ENCODE measurements at regions not wholly inside any gene's neighbourhood (a gene's known extent, or its start where the extent isn't known, plus 50 kb on each side); places are given as distances from the start of the nearest gene placed in this dataset.

DNA sequence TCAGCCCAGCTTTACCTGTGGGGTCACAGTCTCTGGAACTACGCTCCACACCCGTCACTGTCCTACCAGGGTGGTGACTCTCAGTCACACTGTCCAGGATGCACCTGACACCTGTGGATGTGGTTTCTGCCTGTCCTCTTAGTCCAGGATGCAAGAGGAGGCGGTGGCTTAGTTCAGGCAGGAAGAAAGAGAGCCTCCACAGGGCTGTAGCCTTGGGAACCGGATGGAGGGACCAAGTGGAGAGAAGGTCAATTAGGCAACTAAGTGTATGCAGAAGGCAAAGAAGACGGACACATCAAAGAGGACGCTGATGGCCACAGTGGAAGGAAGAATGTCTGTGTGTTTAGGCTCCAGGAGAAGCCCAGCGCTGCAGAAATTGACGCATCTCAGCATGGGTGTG is 153.9 kb upstream of the IRF2BP2 start (continued):
- TF ChIP-seq KLF16 (CRISPR knock-in tag; IDR thresholded peaks at IDR 0.05) (0 out of 4 replicates have a peak, but pooled peaks of 1 of the 2 experiments have one; percentile 46), ZNF777 (CRISPR knock-in tag; IDR thresholded peaks at IDR 0.05) (no peak), POGZ (CRISPR knock-in tag; IDR thresholded peaks at IDR 0.05) (peak; percentile 28; the same call in 1 of the 2 replicates), CEBPG (CRISPR knock-in tag; IDR thresholded peaks at IDR 0.05) (peak; percentile 75), BCL6 (CRISPR knock-in tag; IDR thresholded peaks at IDR 0.05) (peak; percentile 46)

DNA sequence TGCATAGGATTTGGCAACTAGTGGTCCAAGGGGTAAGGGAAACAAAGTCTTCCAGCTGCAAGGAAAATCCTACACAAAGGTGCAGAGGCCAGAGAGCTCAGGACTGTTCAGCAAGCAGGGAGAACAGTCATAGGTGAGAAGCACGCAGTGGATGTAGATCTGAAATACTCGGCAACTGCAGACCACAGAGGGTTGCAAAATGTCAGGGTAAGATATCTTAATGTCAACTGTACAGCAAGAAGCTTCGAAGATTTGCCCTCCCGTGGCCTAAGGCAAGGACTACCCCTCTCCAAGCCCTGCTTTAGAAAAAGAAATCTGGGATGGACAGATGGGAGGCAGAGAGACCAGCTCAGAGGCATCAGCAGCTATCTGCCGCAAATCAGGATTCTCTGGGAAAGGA is 153.4 kb upstream of the IRF2BP2 start:
- ChIA-PET POLR2A (interaction anchor here (0.8 to 2.0 kb wide), 3 partner anchors 12 to 194 kb away, joined by 3 to 16 read pairs (median 3); no protein-coding TSS in a partner anchor), CTCF (ENCODE audit: low intra/inter-chr PET ratio, low total read pairs) (no interaction called here)
- no TSS peak for BruUV-seq (replicated peaks)
- H3K27me3 ChIP-seq (ENCODE audit: control insufficient read depth in 1 of 2, insufficient read depth in 2 of 2, low read length in 2 of 2), result no peaks in the 10 kb centered on the region
- ATAC-seq (no peak), FAIRE-seq (no peak), DNase-seq (ENCODE audit: low spot score) (no peak)
- no peaks in the 10 kb centered on the region; a peak in 1 of 5 replicates for H3K36me3 ChIP-seq (replicated peaks in 1 of 2; ENCODE audit: control insufficient read depth in 1 of 2, insufficient read depth in 2 of 2, low read length in 2 of 2)
- no peaks in the 10 kb centered on the region for H3K9me3 ChIP-seq (ENCODE audit: low read length)
- H3K4me1 ChIP-seq (ENCODE audit: insufficient read depth, low read length), result peaks cover 80% of the 10 kb centered on the region
- H3K4me3 ChIP-seq (replicated peaks in 1 of 3; ENCODE audit: insufficient read depth in 1 of 3, low read depth in 2 of 3, low read length in 3 of 3), result no peak overlapping the region
- in situ Hi-C loops (cut with HindIII; ENCODE audit: extremely low pct_ligation_motif_present, low pct_unique_long_range_greater_than_20kb), result no loop called here
- H3K9ac ChIP-seq (ENCODE audit: insufficient read depth, low read depth, low read length), result no peak overlapping the region
- no peaks in the 10 kb centered on the region for H3K79me2 ChIP-seq (ENCODE audit: insufficient read depth, low read length)
- no peaks in the 10 kb centered on the region for H4K20me1 ChIP-seq (ENCODE audit: insufficient read depth, low read length)
- no peak overlapping the region for H2AFZ ChIP-seq (ENCODE audit: low read length)
- no peak overlapping the region for H3K4me2 ChIP-seq (ENCODE audit: low read depth, low read length)
- intact Hi-C loops (cut with micrococcal nuclease; ENCODE audit: unreplicated experiment), result no loop called here
- WGBS (ENCODE audit: low lambda C conversion rate), result 90% methylated on average over 5 of the region's 5 CpGs
- peak overlapping the region; percentile 41 for H3K27ac ChIP-seq (ENCODE audit: extremely low read length, insufficient read depth, low read length)
- TF ChIP-seq ZFAT (CRISPR knock-in tag; conservative IDR thresholded peaks at IDR 0.05) (no peak), ZSCAN22 (CRISPR knock-in tag; IDR thresholded peaks at IDR 0.05) (no peak), ZNF556 (CRISPR knock-in tag; IDR thresholded peaks at IDR 0.05; ENCODE audit: borderline replicate concordance) (no peak), ZBTB7A (CRISPR knock-in tag; IDR thresholded peaks at IDR 0.05) (no peak), HNF4G (IDR thresholded peaks at IDR 0.05; ENCODE audit: borderline replicate concordance, low read depth, low read length) (no peak), HNF4G (CRISPR knock-in tag; IDR thresholded peaks at IDR 0.05; ENCODE audit: borderline replicate concordance, low read depth) (no peak), ZIK1 (CRISPR knock-in tag; IDR thresholded peaks at IDR 0.05; ENCODE audit: borderline replicate concordance, low read depth) (no peak), PAX8 (CRISPR knock-in tag; IDR thresholded peaks at IDR 0.05; ENCODE audit: borderline replicate concordance) (no peak)
- TF ChIP-seq, protein P1, sequence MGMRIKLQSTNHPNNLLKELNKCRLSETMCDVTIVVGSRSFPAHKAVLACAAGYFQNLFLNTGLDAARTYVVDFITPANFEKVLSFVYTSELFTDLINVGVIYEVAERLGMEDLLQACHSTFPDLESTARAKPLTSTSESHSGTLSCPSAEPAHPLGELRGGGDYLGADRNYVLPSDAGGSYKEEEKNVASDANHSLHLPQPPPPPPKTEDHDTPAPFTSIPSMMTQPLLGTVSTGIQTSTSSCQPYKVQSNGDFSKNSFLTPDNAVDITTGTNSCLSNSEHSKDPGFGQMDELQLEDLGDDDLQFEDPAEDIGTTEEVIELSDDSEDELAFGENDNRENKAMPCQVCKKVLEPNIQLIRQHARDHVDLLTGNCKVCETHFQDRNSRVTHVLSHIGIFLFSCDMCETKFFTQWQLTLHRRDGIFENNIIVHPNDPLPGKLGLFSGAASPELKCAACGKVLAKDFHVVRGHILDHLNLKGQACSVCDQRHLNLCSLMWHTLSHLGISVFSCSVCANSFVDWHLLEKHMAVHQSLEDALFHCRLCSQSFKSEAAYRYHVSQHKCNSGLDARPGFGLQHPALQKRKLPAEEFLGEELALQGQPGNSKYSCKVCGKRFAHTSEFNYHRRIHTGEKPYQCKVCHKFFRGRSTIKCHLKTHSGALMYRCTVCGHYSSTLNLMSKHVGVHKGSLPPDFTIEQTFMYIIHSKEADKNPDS (CRISPR knock-in tag; IDR thresholded peaks at IDR 0.05), result no peak
- TF ChIP-seq, protein P2, sequence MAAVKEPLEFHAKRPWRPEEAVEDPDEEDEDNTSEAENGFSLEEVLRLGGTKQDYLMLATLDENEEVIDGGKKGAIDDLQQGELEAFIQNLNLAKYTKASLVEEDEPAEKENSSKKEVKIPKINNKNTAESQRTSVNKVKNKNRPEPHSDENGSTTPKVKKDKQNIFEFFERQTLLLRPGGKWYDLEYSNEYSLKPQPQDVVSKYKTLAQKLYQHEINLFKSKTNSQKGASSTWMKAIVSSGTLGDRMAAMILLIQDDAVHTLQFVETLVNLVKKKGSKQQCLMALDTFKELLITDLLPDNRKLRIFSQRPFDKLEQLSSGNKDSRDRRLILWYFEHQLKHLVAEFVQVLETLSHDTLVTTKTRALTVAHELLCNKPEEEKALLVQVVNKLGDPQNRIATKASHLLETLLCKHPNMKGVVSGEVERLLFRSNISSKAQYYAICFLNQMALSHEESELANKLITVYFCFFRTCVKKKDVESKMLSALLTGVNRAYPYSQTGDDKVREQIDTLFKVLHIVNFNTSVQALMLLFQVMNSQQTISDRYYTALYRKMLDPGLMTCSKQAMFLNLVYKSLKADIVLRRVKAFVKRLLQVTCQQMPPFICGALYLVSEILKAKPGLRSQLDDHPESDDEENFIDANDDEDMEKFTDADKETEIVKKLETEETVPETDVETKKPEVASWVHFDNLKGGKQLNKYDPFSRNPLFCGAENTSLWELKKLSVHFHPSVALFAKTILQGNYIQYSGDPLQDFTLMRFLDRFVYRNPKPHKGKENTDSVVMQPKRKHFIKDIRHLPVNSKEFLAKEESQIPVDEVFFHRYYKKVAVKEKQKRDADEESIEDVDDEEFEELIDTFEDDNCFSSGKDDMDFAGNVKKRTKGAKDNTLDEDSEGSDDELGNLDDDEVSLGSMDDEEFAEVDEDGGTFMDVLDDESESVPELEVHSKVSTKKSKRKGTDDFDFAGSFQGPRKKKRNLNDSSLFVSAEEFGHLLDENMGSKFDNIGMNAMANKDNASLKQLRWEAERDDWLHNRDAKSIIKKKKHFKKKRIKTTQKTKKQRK (IDR thresholded peaks at IDR 0.05; ENCODE audit: low read length), result no peak
- TF ChIP-seq, protein P3, sequence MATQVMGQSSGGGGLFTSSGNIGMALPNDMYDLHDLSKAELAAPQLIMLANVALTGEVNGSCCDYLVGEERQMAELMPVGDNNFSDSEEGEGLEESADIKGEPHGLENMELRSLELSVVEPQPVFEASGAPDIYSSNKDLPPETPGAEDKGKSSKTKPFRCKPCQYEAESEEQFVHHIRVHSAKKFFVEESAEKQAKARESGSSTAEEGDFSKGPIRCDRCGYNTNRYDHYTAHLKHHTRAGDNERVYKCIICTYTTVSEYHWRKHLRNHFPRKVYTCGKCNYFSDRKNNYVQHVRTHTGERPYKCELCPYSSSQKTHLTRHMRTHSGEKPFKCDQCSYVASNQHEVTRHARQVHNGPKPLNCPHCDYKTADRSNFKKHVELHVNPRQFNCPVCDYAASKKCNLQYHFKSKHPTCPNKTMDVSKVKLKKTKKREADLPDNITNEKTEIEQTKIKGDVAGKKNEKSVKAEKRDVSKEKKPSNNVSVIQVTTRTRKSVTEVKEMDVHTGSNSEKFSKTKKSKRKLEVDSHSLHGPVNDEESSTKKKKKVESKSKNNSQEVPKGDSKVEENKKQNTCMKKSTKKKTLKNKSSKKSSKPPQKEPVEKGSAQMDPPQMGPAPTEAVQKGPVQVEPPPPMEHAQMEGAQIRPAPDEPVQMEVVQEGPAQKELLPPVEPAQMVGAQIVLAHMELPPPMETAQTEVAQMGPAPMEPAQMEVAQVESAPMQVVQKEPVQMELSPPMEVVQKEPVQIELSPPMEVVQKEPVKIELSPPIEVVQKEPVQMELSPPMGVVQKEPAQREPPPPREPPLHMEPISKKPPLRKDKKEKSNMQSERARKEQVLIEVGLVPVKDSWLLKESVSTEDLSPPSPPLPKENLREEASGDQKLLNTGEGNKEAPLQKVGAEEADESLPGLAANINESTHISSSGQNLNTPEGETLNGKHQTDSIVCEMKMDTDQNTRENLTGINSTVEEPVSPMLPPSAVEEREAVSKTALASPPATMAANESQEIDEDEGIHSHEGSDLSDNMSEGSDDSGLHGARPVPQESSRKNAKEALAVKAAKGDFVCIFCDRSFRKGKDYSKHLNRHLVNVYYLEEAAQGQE (IDR thresholded peaks at IDR 0.05; ENCODE audit: borderline replicate concordance in 1 of 2, low read depth in 1 of 2, low read length in 2 of 2), result no peak
